ENCODE measurements at regions not wholly inside any gene's neighbourhood (a gene's known extent, or its start where the extent isn't known, plus 50 kb on each side); places are given as distances from the start of the nearest gene placed in this dataset.

GRCh38 chr3:193853511-193854219 lies 260.7 kb downstream of the OPA1 start:
- TF ChIP-seq CTCF (IDR thresholded peaks at IDR 0.05; ENCODE audit: poor library complexity), result no peak
- TF ChIP-seq EZH2phosphoT487 (IDR thresholded peaks at IDR 0.05; ENCODE audit: low read depth, severe bottlenecking, unreplicated experiment), result no peak

Measured in hepatocyte (in vitro differentiated cells).